GM12878 (cell line): ENCODE measurements at regions not wholly inside any gene's neighbourhood (a gene's known extent, or its start where the extent isn't known, plus 50 kb on each side); places are given as distances from the start of the nearest gene placed in this dataset.

Source experiments
- CHD1 ChIP-seq: IDR thresholded peaks from 2 replicates; pipeline ENCODE4 v1.6.1; 2012; ENCODE audit warnings: low read depth, low read length, improper control_type of control experiment
- CTCF ChIP-seq, 3 experiments: IDR thresholded peaks in 2 of 3; conservative IDR thresholded peaks in 1 of 3; 2 replicates each; pipeline ENCODE4 v1.5.1; 2011; ENCODE audit warnings: low read depth in 3 of 3, low read length in 3 of 3, mild to moderate bottlenecking in 3 of 3, control low read depth in 2 of 3, moderate library complexity in 2 of 3, inconsistent platforms in 1 of 3, mixed read lengths in 1 of 3; ENCODE audit not compliant: control insufficient read depth in 2 of 3, insufficient read depth in 1 of 3; ENCODE audit errors: extremely low read depth in 1 of 3
- HDAC2 ChIP-seq: fragments of 200-600 bp; sonication (generic); IDR thresholded peaks from 2 replicates; pipeline ENCODE4 v1.6.1; 2017
- MAX ChIP-seq: IDR thresholded peaks from 2 replicates; pipeline ENCODE4 v1.6.1; 2012; ENCODE audit warnings: low read depth, low read length, improper control_type of control experiment
- POLR2A ChIP-seq: IDR thresholded peaks from 2 replicates; pipeline ENCODE4 v1.6.1; 2011; ENCODE audit warnings: low read depth, mild to moderate bottlenecking, low read length
- SUPT20H ChIP-seq: IDR thresholded peaks from 2 replicates; pipeline ENCODE4 v1.6.1; 2011; ENCODE audit warnings: low read depth, mild to moderate bottlenecking, low read length, moderate library complexity, borderline replicate concordance; ENCODE audit not compliant: control insufficient read depth
- TCF12 ChIP-seq: IDR thresholded peaks from 2 replicates; pipeline ENCODE4 v1.6.1; 2011; ENCODE audit warnings: low read depth, mild to moderate bottlenecking, low read length

DNA sequence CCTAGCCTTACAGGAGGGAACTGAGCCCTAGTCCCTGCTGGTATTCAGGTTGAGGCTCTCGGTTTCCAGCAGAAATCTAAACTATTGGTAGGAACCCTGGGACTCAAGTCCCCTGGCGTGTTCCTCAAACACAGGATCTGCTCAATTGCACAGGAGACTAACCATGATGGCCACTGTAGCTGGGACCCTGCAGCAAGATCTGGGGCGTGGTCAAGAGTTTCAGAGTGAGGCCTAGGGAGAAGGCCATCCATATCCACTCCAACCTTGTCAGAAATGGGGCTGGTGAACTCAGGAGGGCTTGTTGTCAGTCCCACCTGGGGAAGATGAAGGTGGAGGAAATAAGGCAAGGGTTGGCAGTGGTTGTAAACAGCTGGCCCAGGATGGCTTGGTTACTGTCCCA, 49.9 kb upstream of the PAX6 start:
- TF ChIP-seq POLR2A (no peak), CHD1 (no peak), SUPT20H (no peak), HDAC2 (no peak), CTCF (IDR thresholded peaks at IDR 0.05 in 2 of 3, conservative IDR thresholded peaks at IDR 0.05 in 1 of 3; ENCODE audit: control insufficient read depth in 2 of 3, extremely low read depth in 1 of 3, insufficient read depth in 1 of 3, low read depth in 3 of 3, low read length in 3 of 3) (no peak), TCF12 (no peak), MAX (no peak)
